ENCODE measurements at regions not wholly inside any gene's neighbourhood (a gene's known extent, or its start where the extent isn't known, plus 50 kb on each side); places are given as distances from the start of the nearest gene placed in this dataset.

- H3K9me3 ChIP-seq = no peaks in the 10 kb centered on the region
- no peak for TF ChIP-seq CTCF (IDR thresholded peaks at IDR 0.05)
- DNase-seq (no peak), ATAC-seq (no peak)
- no peak overlapping the region for H3K4me3 ChIP-seq
- H3K36me3 ChIP-seq (ENCODE audit: low read depth) = no peaks in the 10 kb centered on the region
- intact Hi-C loops (cut with DNase I, micrococcal nuclease) = no loop called here
- H3K4me1 ChIP-seq (ENCODE audit: low read depth) = no peaks in the 10 kb centered on the region
Observed at GRCh38 chrX:99914635-99915034, 495.4 kb downstream of the PCDH19 start.

GRCh38 chrX:99913611-99914010 lies 496.5 kb downstream of the PCDH19 start:
- Histone ChIP-seq H3K4me1 (ENCODE audit: low read depth) (no peaks in the 10 kb centered on the region), H3K4me3 (no peak overlapping the region), H3K36me3 (ENCODE audit: low read depth) (no peaks in the 10 kb centered on the region), H3K9me3 (no peaks in the 10 kb centered on the region)
- TF ChIP-seq CTCF (IDR thresholded peaks at IDR 0.05) = no peak
- ATAC-seq (no peak), DNase-seq (no peak)
- intact Hi-C loops (cut with DNase I, micrococcal nuclease) = no loop called here

GRCh38 chrX:99909946-99910345 lies 500.1 kb downstream of the PCDH19 start:
- no peak for ATAC-seq
- intact Hi-C loops (cut with DNase I, micrococcal nuclease) = no loop called here
- Histone ChIP-seq H3K36me3 (ENCODE audit: low read depth) (no peaks in the 10 kb centered on the region), H3K4me3 (no peak overlapping the region), H3K9me3 (no peaks in the 10 kb centered on the region), H3K4me1 (ENCODE audit: low read depth) (no peaks in the 10 kb centered on the region)
- no peak for DNase-seq
- TF ChIP-seq CTCF (IDR thresholded peaks at IDR 0.05) = no peak

- TF ChIP-seq CTCF (IDR thresholded peaks at IDR 0.05) = no peak
- intact Hi-C loops (cut with DNase I, micrococcal nuclease) = no loop called here
- no peaks in the 10 kb centered on the region for H3K36me3 ChIP-seq (ENCODE audit: low read depth)
- ATAC-seq = no peak
- H3K9me3 ChIP-seq = no peaks in the 10 kb centered on the region
- H3K4me3 ChIP-seq = no peak overlapping the region
- no peaks in the 10 kb centered on the region for H3K4me1 ChIP-seq (ENCODE audit: low read depth)
- DNase-seq = no peak
Observed at GRCh38 chrX:99901091-99901490, 509.0 kb downstream of the PCDH19 start.

- no peak for DNase-seq
- ATAC-seq = no peak
- Histone ChIP-seq H3K4me3 (no peak overlapping the region), H3K9me3 (no peaks in the 10 kb centered on the region), H3K4me1 (ENCODE audit: low read depth) (no peaks in the 10 kb centered on the region), H3K36me3 (ENCODE audit: low read depth) (no peaks in the 10 kb centered on the region)
- TF ChIP-seq CTCF (IDR thresholded peaks at IDR 0.05) = no peak
- intact Hi-C loops (cut with DNase I, micrococcal nuclease) = no loop called here
Observed at GRCh38 chrX:99887918-99888317, 522.2 kb downstream of the PCDH19 start.

- no peak for DNase-seq
- Histone ChIP-seq H3K36me3 (ENCODE audit: low read depth) (no peaks in the 10 kb centered on the region), H3K4me1 (ENCODE audit: low read depth) (no peaks in the 10 kb centered on the region), H3K4me3 (no peak overlapping the region), H3K9me3 (no peaks in the 10 kb centered on the region)
- ATAC-seq = no peak
- intact Hi-C loops (cut with DNase I, micrococcal nuclease) = no loop called here
- no peak for TF ChIP-seq CTCF (IDR thresholded peaks at IDR 0.05)
Observed at GRCh38 chrX:99857455-99857854, 552.6 kb downstream of the PCDH19 start.
